ENCODE measurements at regions not wholly inside any gene's neighbourhood (a gene's known extent, or its start where the extent isn't known, plus 50 kb on each side); places are given as distances from the start of the nearest gene placed in this dataset.

GRCh38 chr1:114337417-114337816 lies 173.6 kb downstream of the TRIM33 start:
- TF ChIP-seq CTCF (IDR thresholded peaks at IDR 0.05), result no peak
- no peak for TF ChIP-seq POLR2A (IDR thresholded peaks at IDR 0.05)
- no peak for TF ChIP-seq EP300 (IDR thresholded peaks at IDR 0.05)
- TF ChIP-seq POLR2AphosphoS5 (IDR thresholded peaks at IDR 0.05), result no peak

Measured in sigmoid colon (tissue), 4 donors.